ENCODE measurements at regions not wholly inside any gene's neighbourhood (a gene's known extent, or its start where the extent isn't known, plus 50 kb on each side); places are given as distances from the start of the nearest gene placed in this dataset.
"Not testable (repeated sequence)": the region's sequence is repeated elsewhere in the genome, so short reads cannot be mapped to it uniquely, and the experiment has no call there.

- in situ Hi-C loops (cut with HindIII; ENCODE audit: low sequenced_read_pairs), result no loop called here
- no peak for DNase-seq (ENCODE audit: low spot score)
These were observed 141.1 kb upstream of the AFDN start for GRCh38 chr6:167685654-167686053.

DNA sequence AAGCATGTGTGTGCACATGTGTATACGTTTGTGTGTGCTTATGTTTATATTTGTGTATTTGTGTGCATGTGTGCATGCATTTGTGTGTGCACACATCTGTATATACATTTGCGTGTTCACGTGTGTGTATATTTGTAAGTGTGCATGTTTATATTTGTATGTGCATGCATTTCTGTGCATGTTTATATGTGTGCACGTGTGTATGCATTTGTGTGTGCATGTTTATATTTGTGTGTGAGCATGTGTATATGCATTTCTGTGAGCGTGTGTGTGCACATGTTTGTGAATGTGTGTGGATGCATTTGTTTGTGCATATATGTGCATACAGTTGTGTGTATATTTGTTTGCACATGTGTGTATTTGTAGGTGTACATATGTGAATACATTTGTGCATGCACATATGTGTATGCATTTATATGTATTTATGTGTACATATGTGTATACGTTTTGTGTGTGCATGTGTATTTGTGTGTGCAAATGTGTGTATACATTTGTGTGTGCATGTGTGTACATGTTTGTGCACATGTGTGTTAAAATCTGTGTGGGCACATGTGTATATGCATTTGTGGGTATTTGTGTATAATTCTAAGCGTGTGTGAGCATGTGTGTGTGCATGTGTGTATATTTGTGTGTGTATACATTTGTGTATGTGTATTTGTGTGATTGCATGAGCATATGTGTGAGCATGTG lies 140.4 kb upstream of the AFDN start:
- DNase-seq (ENCODE audit: low spot score), result no peak
- in situ Hi-C loops (cut with HindIII; ENCODE audit: low sequenced_read_pairs), result no loop called here

GRCh38 chr6:167687116-167687725 lies 139.5 kb upstream of the AFDN start:
- in situ Hi-C loops (cut with HindIII; ENCODE audit: low sequenced_read_pairs), result no loop called here

DNA sequence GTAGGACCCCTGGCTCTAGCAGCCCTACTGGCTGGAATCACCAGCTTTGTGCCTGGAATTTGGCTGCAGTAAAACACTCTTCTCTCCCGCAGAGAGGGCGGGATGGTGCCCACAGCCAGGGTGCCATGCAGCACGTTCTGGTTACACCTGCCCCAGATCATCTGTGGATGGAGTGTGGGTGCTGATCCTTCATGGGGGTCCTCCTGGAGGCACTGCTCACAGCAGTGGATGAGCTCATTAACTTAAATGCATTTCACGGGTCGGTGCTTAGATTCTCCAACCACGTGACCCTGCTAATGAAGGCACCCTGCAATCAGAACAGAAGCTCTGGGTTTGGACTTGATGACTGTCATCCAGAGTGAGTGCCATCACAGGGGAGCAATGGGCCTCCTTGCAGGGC lies 138.6 kb upstream of the AFDN start:
- in situ Hi-C loops (cut with HindIII; ENCODE audit: low sequenced_read_pairs), result no loop called here
- DNase-seq (ENCODE audit: low spot score), result peak; percentile 9

More at GRCh38 chr6:167687116-167687725, 139.5 kb upstream of the AFDN start:
- DNase-seq (ENCODE audit: low spot score), result peak; percentile 72

DNA sequence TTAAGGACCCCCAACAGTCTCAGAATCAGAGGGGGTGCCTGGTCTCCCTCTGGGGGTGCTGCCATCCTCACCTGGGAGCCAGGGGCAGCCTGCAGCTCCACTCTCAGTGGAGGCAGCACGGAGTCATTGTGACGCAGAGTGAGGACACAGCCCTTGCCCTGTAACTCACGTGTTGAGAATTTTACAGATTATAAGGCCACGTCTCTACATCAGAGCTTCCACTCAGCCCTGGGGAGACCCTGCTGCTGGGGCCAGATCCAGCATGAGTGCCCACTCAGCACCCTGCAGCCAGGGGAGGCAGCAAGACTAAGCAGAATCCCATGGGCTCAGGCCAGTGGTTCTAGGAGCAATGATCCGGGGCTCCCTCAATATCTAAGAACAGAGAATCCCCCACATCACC lies 137.4 kb upstream of the AFDN start:
- in situ Hi-C loops (cut with HindIII; ENCODE audit: low sequenced_read_pairs), result no loop called here
- no peak for DNase-seq (ENCODE audit: low spot score)

GRCh38 chr6:167689751-167690150 lies 137.0 kb upstream of the AFDN start:
- no peak for DNase-seq (ENCODE audit: low spot score)
- in situ Hi-C loops (cut with HindIII; ENCODE audit: low sequenced_read_pairs), result no loop called here

DNA sequence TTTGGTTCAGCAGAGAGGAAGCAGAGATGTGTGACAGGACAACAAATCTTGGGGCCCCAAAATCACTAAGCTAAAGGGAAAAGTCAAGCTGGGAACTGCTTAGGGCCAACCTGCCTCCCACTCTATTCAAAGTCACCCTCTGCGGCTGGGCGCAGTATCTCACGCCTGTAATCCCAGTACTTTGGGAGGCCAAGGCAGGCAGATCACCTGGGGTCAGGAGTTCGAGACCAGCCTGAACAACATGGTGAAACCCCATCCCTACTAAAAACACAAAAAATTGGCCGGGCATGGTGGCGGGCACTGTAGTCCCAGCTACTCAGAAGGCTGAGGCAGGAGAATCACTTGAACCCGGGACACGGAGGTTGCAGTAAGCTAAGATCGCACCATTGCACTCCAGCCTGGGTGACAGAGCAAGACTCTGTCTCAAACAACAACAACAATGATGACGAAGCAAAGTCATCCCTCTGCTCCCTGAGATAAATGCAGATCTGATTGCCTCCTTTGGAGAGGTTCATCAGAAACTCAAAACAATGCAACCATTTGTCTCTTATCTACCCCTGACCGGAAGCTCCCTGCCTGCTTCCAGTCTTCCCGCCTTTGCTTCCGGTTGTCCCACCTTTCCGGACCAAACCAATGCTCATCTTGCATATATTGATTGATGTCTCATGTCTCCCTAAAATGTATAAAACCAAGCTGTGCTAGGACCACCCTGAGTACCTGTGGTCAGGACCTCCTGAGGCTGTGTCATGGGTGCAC lies 136.4 kb upstream of the AFDN start:
- in situ Hi-C loops (cut with HindIII; ENCODE audit: low sequenced_read_pairs); DNase-seq (ENCODE audit: low spot score): not testable (repeated sequence)

- in situ Hi-C loops (cut with HindIII; ENCODE audit: low sequenced_read_pairs), result no loop called here
- DNase-seq (ENCODE audit: low spot score), result peak; percentile 30
These were observed 135.8 kb upstream of the AFDN start for GRCh38 chr6:167690931-167691330.

- in situ Hi-C loops (cut with HindIII; ENCODE audit: low sequenced_read_pairs), result no loop called here
- DNase-seq (ENCODE audit: low spot score), result no peak
These were observed 135.0 kb upstream of the AFDN start for GRCh38 chr6:167691533-167692312.

DNA sequence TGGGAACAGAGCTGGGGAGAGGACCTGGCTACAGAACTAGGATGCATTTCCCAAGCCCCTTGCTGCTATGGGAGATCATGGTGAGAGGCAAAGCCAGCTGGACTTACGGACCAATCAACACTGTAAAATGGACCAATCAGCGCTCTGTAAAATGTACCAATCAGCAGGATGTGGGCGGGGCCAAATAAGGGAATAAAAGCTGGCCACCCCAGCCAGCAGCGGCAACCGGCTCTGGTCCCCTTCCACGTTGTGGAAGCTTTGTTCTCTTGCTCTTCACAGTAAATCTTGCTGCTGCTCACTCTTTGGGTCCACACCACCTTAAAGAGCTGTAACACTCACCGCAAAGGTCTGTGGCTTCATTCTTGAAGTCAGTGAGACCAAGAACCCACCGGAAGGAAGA lies 133.2 kb upstream of the AFDN start:
- DNase-seq (ENCODE audit: low spot score); in situ Hi-C loops (cut with HindIII; ENCODE audit: low sequenced_read_pairs): not testable (repeated sequence)

GRCh38 chr6:167695831-167696230 lies 130.9 kb upstream of the AFDN start:
- no peak for DNase-seq (ENCODE audit: low spot score)
- in situ Hi-C loops (cut with HindIII; ENCODE audit: low sequenced_read_pairs), result no loop called here

- no peak for DNase-seq (ENCODE audit: low spot score)
- in situ Hi-C loops (cut with HindIII; ENCODE audit: low sequenced_read_pairs), result no loop called here
These were observed 130.4 kb upstream of the AFDN start for GRCh38 chr6:167696296-167696695.

DNA sequence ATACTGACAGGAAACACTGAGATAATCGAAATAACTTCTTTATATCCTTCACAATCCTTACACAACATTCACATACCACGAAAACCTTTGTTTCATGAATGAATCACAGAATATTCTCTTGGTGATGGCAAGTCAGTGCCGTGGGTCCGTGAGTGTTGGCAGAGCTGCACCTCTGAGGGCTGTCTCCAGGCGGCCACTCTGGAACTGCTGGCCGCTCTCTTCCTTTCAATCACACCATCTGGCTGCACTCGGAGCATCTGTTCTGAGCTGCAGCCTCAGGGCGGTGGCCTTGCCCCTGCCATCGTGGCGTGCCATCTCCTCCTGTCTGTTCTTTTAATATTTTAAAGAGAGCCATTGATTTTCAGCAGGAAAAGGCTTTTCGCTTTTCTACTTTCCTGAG lies 129.4 kb upstream of the AFDN start:
- in situ Hi-C loops (cut with HindIII; ENCODE audit: low sequenced_read_pairs), result no loop called here
- no peak for DNase-seq (ENCODE audit: low spot score)

DNA sequence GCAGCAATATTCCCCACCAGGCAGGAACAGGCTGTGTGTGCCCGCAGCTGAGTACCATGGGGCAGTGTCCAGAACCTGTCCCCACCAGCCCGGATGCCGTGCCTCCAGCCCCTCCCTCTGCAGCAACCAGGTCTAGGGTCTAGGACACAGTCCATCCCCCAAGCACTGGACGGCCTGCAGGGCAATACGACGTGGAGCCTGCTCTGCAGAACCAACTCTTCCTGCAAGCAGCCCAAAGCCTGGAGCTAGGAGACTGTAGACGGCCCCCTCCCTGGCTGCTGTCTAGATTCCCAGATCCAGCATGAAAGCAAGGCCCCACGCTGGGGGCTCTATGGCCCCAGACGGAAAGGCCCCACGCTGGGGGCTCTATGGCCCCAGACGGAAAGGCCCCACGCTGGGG lies 128.2 kb upstream of the AFDN start:
- in situ Hi-C loops (cut with HindIII; ENCODE audit: low sequenced_read_pairs), result no loop called here
- no peak for DNase-seq (ENCODE audit: low spot score)

DNA sequence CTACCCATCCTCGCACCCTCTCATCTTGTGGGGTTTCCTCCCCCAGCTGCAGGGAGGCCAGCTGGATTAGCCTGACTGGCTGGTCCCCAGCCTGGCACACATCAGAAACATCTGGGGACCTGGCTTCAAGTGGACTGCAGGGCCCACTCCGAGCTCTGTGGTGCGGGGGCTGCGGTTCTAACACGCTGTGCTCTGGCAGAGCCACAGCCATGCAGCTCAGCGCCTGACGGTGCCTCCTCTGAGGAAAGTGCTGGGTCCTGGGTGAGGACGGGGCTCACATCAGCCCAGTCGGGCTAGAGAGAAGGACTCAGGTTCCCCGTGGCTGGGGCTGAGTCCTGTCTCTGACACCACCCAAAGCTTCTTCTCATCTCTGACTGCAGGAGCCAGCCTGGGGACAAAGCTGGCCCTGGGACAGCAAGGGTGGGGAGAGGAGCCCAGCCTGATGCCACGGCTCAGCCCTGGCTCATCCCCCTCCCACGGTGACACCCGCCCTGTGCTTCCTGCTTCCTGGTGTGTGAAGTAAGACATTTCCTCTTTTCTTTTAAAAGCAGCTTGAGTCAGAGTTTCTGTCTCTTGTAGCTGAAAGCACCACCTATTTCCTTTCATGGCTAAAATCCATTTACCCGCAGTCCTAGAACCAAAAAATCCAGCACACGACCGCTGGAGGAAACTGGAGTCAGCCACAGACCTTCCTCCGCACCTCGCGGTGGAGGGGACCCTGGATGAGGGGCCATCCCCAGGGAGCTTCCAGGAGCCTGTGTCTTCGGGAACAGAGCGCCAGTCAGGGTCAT lies 127.4 kb upstream of the AFDN start:
- in situ Hi-C loops (cut with HindIII; ENCODE audit: low sequenced_read_pairs), result no loop called here
- no peak for DNase-seq (ENCODE audit: low spot score)

- in situ Hi-C loops (cut with HindIII; ENCODE audit: low sequenced_read_pairs), result no loop called here
- DNase-seq (ENCODE audit: low spot score), result no peak
These were observed 126.5 kb upstream of the AFDN start for GRCh38 chr6:167700199-167700598.

DNA sequence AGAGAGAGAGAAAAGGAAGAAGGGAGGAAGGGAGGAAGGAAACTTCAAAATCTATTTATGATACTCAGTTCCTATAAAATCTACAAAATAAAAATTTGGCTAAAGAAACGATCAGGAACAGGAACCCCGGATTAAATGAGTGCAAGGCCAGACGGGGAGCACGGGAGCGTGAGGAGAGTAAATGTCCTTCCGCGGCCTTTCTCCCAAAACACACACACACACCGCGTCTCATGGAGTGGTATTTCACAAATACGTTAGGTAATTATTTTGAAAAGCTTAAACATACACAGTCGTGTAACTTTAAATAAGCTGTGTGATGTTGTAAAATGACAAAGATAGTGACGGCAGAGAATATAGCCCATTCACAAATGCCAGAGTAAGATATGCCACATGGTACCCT lies 125.7 kb upstream of the AFDN start:
- in situ Hi-C loops (cut with HindIII; ENCODE audit: low sequenced_read_pairs), result no loop called here
- no peak for DNase-seq (ENCODE audit: low spot score)

- in situ Hi-C loops (cut with HindIII; ENCODE audit: low sequenced_read_pairs), result no loop called here
- no peak for DNase-seq (ENCODE audit: low spot score)
These were observed 124.4 kb upstream of the AFDN start for GRCh38 chr6:167702241-167702827.

DNA sequence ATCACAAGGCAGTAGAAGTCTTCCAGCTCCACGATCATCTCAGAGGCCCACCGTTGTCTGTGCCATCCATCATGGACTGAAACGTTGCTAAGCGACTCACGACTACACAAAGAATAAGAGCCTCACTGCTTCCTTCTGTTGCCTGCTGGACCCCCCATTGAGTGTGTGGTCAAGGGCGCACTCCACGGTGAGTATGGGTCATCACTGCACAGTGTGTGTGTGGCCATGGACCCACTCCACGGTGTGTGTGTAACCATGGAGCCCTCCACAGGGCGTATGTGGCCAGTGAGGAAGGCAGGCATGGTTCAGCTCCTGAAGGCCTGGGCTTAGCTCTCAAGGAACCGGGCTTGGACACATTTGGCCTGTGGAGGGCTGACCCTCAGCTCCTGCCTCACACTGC lies 123.4 kb upstream of the AFDN start:
- DNase-seq (ENCODE audit: low spot score), result no peak
- in situ Hi-C loops (cut with HindIII; ENCODE audit: low sequenced_read_pairs), result no loop called here
